Endothelial cell (in vitro differentiated cells): ENCODE measurements at regions not wholly inside any gene's neighbourhood (a gene's known extent, or its start where the extent isn't known, plus 50 kb on each side); places are given as distances from the start of the nearest gene placed in this dataset.

Source experiments
- DNase-seq: peaks from one replicate; pipeline ENCODE4 v3.0.0; 2021; ENCODE audit warnings: low spot score
- H3K27ac Mint-ChIP-seq: one replicate; pipeline ENCODE4 v1.8.0; 2021; ENCODE audit warnings: mixed read lengths, inconsistent platforms; ENCODE audit not compliant: unreplicated experiment
- H3K27me3 Mint-ChIP-seq: one replicate; pipeline ENCODE4 v1.8.0; 2021; ENCODE audit warnings: mild to moderate bottlenecking, moderate library complexity, mixed read lengths, inconsistent platforms; ENCODE audit not compliant: unreplicated experiment
- H3K36me3 Mint-ChIP-seq: one replicate; pipeline ENCODE4 v1.8.0; 2021; ENCODE audit warnings: mild to moderate bottlenecking, low read depth, mixed read lengths, inconsistent platforms; ENCODE audit not compliant: unreplicated experiment
- H3K4me1 Mint-ChIP-seq: one replicate; pipeline ENCODE4 v1.8.0; 2021; ENCODE audit warnings: mild to moderate bottlenecking, mixed read lengths, inconsistent platforms; ENCODE audit not compliant: unreplicated experiment
- H3K4me3 Mint-ChIP-seq: one replicate; pipeline ENCODE4 v1.8.0; 2021; ENCODE audit warnings: mild to moderate bottlenecking, mixed read lengths, inconsistent platforms; ENCODE audit not compliant: unreplicated experiment
- H3K9me3 Mint-ChIP-seq: one replicate; pipeline ENCODE4 v1.8.0; 2021; ENCODE audit warnings: mixed read lengths, inconsistent platforms; ENCODE audit not compliant: unreplicated experiment
- CTCF ChIP-seq: fragments of 200-600 bp; sonication (generic); IDR thresholded peaks from one replicate; pipeline ENCODE4 v1.5.0; 2021; ENCODE audit warnings: antibody characterized with exemption; ENCODE audit not compliant: unreplicated experiment

- TF ChIP-seq CTCF, result no peak
- peaks cover 6% of the 10 kb centered on the region for H3K36me3 Mint-ChIP-seq
- H3K4me1 Mint-ChIP-seq, result no peaks in the 10 kb centered on the region
These were observed 101.9 kb downstream of the PTPRS start for GRCh38 chr19:5238700-5239099.

DNA sequence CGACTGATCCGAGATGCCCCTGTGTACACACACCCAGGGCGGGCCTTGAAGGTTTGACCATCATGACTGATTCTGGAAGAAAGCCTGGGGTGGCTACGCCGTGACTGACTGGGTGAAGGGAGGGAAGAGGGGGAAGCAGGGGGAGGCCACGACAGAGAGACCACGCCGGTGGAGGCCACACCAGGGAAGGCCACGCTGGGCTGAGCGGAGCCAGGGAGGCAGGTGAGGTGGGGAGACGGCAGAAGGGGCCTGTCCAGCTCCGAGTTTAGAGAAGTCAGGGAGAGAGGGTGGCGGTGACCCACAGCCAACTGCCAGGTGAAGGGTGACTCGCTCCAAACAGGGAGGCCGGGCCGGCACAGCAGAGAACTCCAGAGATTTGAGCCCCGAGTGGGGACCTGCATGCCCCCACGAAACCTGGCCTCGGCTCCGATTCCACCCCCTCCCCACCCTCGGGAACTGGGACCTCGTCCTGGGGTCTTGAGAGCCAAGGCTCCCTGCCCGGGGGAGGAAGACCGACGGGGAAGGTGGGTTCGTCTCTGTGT is 102.6 kb downstream of the PTPRS start:
- Mint-ChIP-seq H3K36me3 (peaks cover 6% of the 10 kb centered on the region), H3K27me3 (peaks cover 9% of the 10 kb centered on the region), H3K9me3 (no peaks in the 10 kb centered on the region), H3K4me1 (no peaks in the 10 kb centered on the region), H3K27ac (no peak overlapping the region), H3K4me3 (no peak overlapping the region)
- DNase-seq, result no peak
- TF ChIP-seq CTCF, result no peak

More at GRCh38 chr19:5238700-5239099, 101.9 kb downstream of the PTPRS start:
- no peaks in the 10 kb centered on the region for H3K9me3 Mint-ChIP-seq
- DNase-seq, result no peak
- no peak overlapping the region for H3K27ac Mint-ChIP-seq
- peaks cover 9% of the 10 kb centered on the region for H3K27me3 Mint-ChIP-seq
- H3K4me3 Mint-ChIP-seq, result no peak overlapping the region

- H3K9me3 Mint-ChIP-seq, result no peaks in the 10 kb centered on the region
These were observed 103.3 kb downstream of the PTPRS start for GRCh38 chr19:5237190-5237780.

DNA sequence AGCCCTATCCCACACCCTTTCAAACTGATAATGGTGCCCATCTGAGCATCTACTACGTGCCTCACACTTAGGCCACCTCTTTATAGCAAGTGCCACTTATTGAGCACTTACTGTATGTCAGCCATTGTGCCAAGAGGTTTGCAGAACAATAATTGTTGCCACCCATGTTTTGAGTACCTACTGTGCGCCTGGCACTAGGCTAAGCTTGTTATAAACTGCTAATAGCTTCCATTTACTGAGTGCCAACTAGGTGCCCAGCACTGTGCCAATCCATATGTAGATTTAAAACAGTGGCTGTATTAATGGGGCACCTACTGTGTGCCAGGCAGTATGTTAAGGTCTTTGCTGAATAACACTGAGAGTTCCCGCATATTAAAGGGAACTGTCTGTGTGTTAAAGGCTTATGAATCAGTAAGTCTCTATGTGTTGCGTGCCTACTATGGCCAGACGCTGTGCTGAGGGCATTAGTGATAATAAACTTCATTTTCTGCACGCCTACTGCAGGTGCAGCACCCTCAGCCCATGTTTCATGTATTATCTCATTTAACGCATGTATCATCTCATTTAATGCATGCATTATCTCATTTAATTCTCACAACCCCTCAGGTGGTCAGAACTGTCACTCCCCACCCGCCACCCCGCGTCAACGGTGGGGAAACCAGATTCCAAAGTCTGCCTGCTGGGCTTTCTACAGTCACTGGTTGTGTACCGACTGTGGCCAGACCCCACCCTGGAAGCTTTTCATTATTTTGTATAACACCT is 105.0 kb downstream of the PTPRS start:
- Mint-ChIP-seq H3K27ac (no peak overlapping the region), H3K4me1 (no peaks in the 10 kb centered on the region), H3K9me3 (no peaks in the 10 kb centered on the region), H3K4me3 (no peak overlapping the region), H3K36me3 (peaks cover 9% of the 10 kb centered on the region), H3K27me3 (peaks cover 7% of the 10 kb centered on the region)
- no peak for TF ChIP-seq CTCF
- DNase-seq, result no peak

More at GRCh38 chr19:5237190-5237780, 103.3 kb downstream of the PTPRS start:
- DNase-seq, result no peak
- Mint-ChIP-seq H3K27me3 (peaks cover 9% of the 10 kb centered on the region), H3K4me3 (no peak overlapping the region), H3K4me1 (no peaks in the 10 kb centered on the region), H3K27ac (no peak overlapping the region), H3K36me3 (peaks cover 6% of the 10 kb centered on the region)
- no peak for TF ChIP-seq CTCF

DNA sequence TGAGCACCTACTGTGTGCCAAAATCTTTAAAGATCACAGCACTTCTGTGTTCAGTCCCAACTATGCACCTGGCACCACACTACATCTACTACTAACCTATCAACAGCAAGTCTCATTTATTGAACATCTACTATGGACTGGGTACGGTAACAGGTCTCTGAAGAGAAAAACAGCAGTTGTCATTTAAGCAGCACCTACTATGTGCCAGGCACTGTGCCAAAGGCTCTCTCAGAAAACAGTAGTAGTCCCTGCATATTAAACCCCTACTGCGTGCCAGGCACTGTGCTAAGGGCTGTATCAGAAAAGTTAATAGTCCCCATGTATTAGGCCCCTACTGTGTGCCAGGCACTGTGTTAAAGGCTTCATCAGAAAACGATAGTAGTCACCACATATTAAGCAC is 106.2 kb downstream of the PTPRS start:
- Mint-ChIP-seq H3K4me1 (peaks cover 3% of the 10 kb centered on the region), H3K4me3 (no peak overlapping the region), H3K9me3 (no peaks in the 10 kb centered on the region), H3K27me3 (peaks cover 5% of the 10 kb centered on the region), H3K36me3 (peaks cover 10% of the 10 kb centered on the region), H3K27ac (no peak overlapping the region)
- TF ChIP-seq CTCF, result no peak
- no peak for DNase-seq
